ENCODE measurements at regions not wholly inside any gene's neighbourhood (a gene's known extent, or its start where the extent isn't known, plus 50 kb on each side); places are given as distances from the start of the nearest gene placed in this dataset.

- TF ChIP-seq POLR2A (IDR thresholded peaks at IDR 0.05), result no peak
- TF ChIP-seq, protein P1, sequence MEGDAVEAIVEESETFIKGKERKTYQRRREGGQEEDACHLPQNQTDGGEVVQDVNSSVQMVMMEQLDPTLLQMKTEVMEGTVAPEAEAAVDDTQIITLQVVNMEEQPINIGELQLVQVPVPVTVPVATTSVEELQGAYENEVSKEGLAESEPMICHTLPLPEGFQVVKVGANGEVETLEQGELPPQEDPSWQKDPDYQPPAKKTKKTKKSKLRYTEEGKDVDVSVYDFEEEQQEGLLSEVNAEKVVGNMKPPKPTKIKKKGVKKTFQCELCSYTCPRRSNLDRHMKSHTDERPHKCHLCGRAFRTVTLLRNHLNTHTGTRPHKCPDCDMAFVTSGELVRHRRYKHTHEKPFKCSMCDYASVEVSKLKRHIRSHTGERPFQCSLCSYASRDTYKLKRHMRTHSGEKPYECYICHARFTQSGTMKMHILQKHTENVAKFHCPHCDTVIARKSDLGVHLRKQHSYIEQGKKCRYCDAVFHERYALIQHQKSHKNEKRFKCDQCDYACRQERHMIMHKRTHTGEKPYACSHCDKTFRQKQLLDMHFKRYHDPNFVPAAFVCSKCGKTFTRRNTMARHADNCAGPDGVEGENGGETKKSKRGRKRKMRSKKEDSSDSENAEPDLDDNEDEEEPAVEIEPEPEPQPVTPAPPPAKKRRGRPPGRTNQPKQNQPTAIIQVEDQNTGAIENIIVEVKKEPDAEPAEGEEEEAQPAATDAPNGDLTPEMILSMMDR (IDR thresholded peaks at IDR 0.05), result peak; percentile 26 to 52 (median 43)
Observed at GRCh38 chr1:61588736-61589672, 135.9 kb downstream of the TM2D1 start.

Measured in tibial nerve (tissue), 3 donors.